GM10266 (cell line): ENCODE measurements at regions not wholly inside any gene's neighbourhood (a gene's known extent, or its start where the extent isn't known, plus 50 kb on each side); places are given as distances from the start of the nearest gene placed in this dataset.

Experiments used
- DNase-seq: peaks from one replicate; pipeline ENCODE4 v3.0.0; 2012; ENCODE audit errors: extremely low spot score
- CTCF ChIP-seq: IDR thresholded peaks from 2 replicates; pipeline ENCODE4 v1.5.1; 2012; ENCODE audit warnings: mild to moderate bottlenecking, low read depth; ENCODE audit not compliant: control insufficient read depth, insufficient read depth; ENCODE audit errors: missing control alignments

DNA sequence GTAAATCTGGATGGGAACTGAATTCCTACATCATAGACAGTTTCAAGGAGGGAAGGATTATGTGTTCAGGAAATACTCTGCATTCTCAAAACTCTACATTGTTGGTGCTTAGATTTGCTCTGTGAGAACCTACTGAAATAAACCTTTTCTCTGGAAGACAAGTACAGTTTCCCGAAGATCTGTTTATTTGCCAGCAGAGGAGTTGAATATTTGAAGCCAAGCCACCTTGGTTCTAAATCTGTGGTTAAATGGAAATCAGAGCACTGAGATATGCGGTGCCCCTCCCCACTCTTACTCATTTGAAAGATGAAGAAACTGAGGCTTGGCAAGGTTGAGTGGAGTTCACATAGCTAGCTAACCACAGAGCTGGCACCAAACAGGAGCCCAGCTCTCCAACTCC lies 146.3 kb upstream of the CTAGE1 start:
- TF ChIP-seq CTCF, result no peak
- no peak for DNase-seq

- TF ChIP-seq CTCF, result no peak
- no peak for DNase-seq
Observed at GRCh38 chr18:22566703-22567420, 149.1 kb upstream of the CTAGE1 start.

DNA sequence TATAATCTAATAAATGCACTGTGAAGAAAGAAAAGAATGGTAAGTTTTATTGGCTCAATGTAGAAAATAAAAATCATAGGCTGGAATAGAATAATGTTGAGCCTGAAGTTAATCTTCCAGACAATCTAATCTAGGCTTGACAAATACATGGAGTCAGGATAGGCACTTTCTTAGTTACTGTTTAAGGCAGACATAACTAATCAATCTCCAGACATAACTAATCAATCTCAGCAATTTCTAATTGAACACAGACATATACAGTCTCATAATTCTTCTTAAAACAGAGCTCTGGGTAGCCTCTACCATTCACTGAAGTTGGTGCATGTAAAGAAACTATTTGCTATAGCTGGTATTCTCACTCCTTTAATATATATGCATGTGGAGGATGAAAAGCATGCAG lies 150.1 kb upstream of the CTAGE1 start:
- no peak for TF ChIP-seq CTCF
- DNase-seq, result no peak

DNA sequence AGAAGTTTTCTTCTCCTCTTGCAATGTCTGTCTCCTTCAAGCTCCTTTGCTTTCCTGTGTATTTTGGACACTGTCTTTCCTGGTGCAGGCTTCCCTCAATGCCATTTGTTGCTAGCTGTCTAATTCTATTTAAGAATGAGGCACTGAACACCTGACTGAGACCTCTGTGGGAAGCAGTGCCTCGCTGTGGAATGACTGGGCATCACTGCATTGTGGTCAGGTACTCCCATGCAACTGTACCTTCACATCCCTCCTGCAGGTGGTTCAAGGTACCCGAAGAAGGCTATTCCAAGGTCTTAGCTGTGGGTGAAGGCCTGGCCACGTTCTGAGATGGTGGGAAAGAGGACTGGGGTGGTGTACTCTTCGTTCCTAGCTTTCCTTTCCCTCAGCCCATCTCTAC lies 152.8 kb upstream of the CTAGE1 start:
- no peak for TF ChIP-seq CTCF
- no peak for DNase-seq

DNA sequence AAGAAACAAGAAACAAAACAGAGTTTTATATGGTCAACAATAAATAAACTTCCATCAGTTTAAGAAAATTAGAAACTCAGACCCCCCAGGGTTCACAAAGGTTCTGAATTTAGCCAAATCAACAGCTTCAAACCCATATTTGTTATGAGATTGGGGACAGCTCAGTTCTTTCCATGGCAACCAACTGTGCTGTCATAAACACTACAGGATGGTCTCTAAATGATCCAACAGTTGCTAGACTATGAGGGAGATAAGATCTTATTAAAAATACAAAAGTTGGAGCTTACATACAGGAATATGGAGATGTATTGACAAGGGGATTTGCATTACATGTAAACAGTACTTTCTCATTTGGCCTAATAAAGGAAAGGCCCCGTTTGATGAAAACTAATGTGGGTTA lies 154.6 kb upstream of the CTAGE1 start:
- TF ChIP-seq CTCF, result no peak
- DNase-seq, result no peak

DNA sequence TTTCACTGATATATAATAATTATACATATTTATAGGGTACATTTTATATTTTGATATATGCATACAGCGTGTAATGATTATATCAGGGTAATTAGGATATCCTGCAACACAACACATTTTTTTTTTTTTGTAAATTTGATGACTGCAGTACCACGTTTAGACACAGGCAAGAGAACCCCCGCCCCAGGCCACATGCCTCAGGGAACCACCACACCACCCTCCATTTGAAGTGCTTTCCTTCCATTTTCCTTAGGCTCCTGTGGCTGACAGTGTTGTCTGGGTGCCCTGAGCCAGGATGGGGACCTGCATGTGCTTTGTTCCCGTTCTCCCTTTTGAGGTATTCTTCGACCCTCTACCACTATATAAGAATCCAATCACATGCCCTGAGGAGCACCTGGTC lies 161.6 kb upstream of the CTAGE1 start:
- no peak for TF ChIP-seq CTCF

GRCh38 chr18:22585333-22585732 lies 167.6 kb upstream of the CTAGE1 start:
- DNase-seq, result no peak
- TF ChIP-seq CTCF, result no peak

More for the DNA sequence above, 161.6 kb upstream of the CTAGE1 start:
- no peak for DNase-seq
